ENCODE measurements at regions not wholly inside any gene's neighbourhood (a gene's known extent, or its start where the extent isn't known, plus 50 kb on each side); places are given as distances from the start of the nearest gene placed in this dataset.

GRCh38 chr9:29750062-29750461, 2176.8 kb upstream of the C9orf72 start:
- H3K4me1 ChIP-seq, result no peaks in the 10 kb centered on the region
- no peaks in the 10 kb centered on the region for H3K27me3 ChIP-seq (replicated peaks; ENCODE audit: control insufficient read depth, insufficient read depth, low read length)
- no peak for TF ChIP-seq CTCF (IDR thresholded peaks at IDR 0.05; ENCODE audit: insufficient read depth in 1 of 2, low read depth in 1 of 2, low read length in 1 of 2, severe bottlenecking in 1 of 2, unreplicated experiment in 1 of 2)
- H3K36me3 ChIP-seq (ENCODE audit: control insufficient read depth, insufficient read depth, low read length), result no peaks in the 10 kb centered on the region
- intact Hi-C loops (cut with micrococcal nuclease; ENCODE audit: unreplicated experiment), result no loop called here
- no peak overlapping the region for H3K4me3 Mint-ChIP-seq (ENCODE audit: unreplicated experiment)
- H3K27me3 Mint-ChIP-seq (ENCODE audit: insufficient read depth, unreplicated experiment), result no peaks in the 10 kb centered on the region
- no peaks in the 10 kb centered on the region for H3K4me1 Mint-ChIP-seq (ENCODE audit: low read depth, unreplicated experiment)
- no TSS peak for BruUV-seq (replicated peaks)
- no peak for DNase-seq
- CTCF ChIA-PET, result no interaction called here
- H3K36me3 Mint-ChIP-seq (ENCODE audit: insufficient read depth, unreplicated experiment), result no peaks in the 10 kb centered on the region
- no peaks in the 10 kb centered on the region for H3K9me3 Mint-ChIP-seq (ENCODE audit: unreplicated experiment)
- H3K27ac Mint-ChIP-seq (ENCODE audit: unreplicated experiment), result no peak overlapping the region
- H3K9me3 ChIP-seq, result no peaks in the 10 kb centered on the region
- POLR2A ChIA-PET, result no interaction called here
- no peak overlapping the region for H3K4me3 ChIP-seq (ENCODE audit: low read depth, low read length)

- TF ChIP-seq CTCF (IDR thresholded peaks at IDR 0.05; ENCODE audit: insufficient read depth in 1 of 2, low read depth in 1 of 2, low read length in 1 of 2, severe bottlenecking in 1 of 2, unreplicated experiment in 1 of 2), result no peak
- CTCF ChIA-PET, result no interaction called here
- DNase-seq, result no peak
- Histone ChIP-seq H3K4me3 (ENCODE audit: low read depth, low read length) (no peak overlapping the region), H3K36me3 (ENCODE audit: control insufficient read depth, insufficient read depth, low read length) (no peaks in the 10 kb centered on the region), H3K4me1 (no peaks in the 10 kb centered on the region), H3K27me3 (replicated peaks; ENCODE audit: control insufficient read depth, insufficient read depth, low read length) (no peaks in the 10 kb centered on the region), H3K9me3 (no peaks in the 10 kb centered on the region)
- intact Hi-C loops (cut with micrococcal nuclease; ENCODE audit: unreplicated experiment), result no loop called here
- H3K4me1 Mint-ChIP-seq (ENCODE audit: low read depth, unreplicated experiment), result no peaks in the 10 kb centered on the region
- no peaks in the 10 kb centered on the region for H3K9me3 Mint-ChIP-seq (ENCODE audit: unreplicated experiment)
- no TSS peak for BruUV-seq (replicated peaks)
- POLR2A ChIA-PET, result no interaction called here
- no peaks in the 10 kb centered on the region for H3K36me3 Mint-ChIP-seq (ENCODE audit: insufficient read depth, unreplicated experiment)
- no peaks in the 10 kb centered on the region for H3K27me3 Mint-ChIP-seq (ENCODE audit: insufficient read depth, unreplicated experiment)
- H3K4me3 Mint-ChIP-seq (ENCODE audit: unreplicated experiment), result no peak overlapping the region
- no peak overlapping the region for H3K27ac Mint-ChIP-seq (ENCODE audit: unreplicated experiment)
Observed at GRCh38 chr9:29751226-29751625, 2177.9 kb upstream of the C9orf72 start.

- intact Hi-C loops (cut with micrococcal nuclease; ENCODE audit: unreplicated experiment), result no loop called here
- no peak for TF ChIP-seq CTCF (IDR thresholded peaks at IDR 0.05; ENCODE audit: insufficient read depth in 1 of 2, low read depth in 1 of 2, low read length in 1 of 2, severe bottlenecking in 1 of 2, unreplicated experiment in 1 of 2)
Observed at GRCh38 chr9:29753638-29754037, 2180.4 kb upstream of the C9orf72 start.

More at GRCh38 chr9:29753638-29754037, 2180.4 kb upstream of the C9orf72 start:
- H3K9me3 ChIP-seq, result no peaks in the 10 kb centered on the region
- no peaks in the 10 kb centered on the region for H3K36me3 ChIP-seq (ENCODE audit: control insufficient read depth, insufficient read depth, low read length)
- BruUV-seq (replicated peaks), result no TSS peak
- no peaks in the 10 kb centered on the region for H3K27me3 ChIP-seq (replicated peaks; ENCODE audit: control insufficient read depth, insufficient read depth, low read length)
- no peak overlapping the region for H3K4me3 Mint-ChIP-seq (ENCODE audit: unreplicated experiment)
- POLR2A ChIA-PET, result no interaction called here
- H3K36me3 Mint-ChIP-seq (ENCODE audit: insufficient read depth, unreplicated experiment), result no peaks in the 10 kb centered on the region
- H3K4me1 Mint-ChIP-seq (ENCODE audit: low read depth, unreplicated experiment), result no peaks in the 10 kb centered on the region
- DNase-seq, result no peak
- no peaks in the 10 kb centered on the region for H3K9me3 Mint-ChIP-seq (ENCODE audit: unreplicated experiment)
- no peak overlapping the region for H3K27ac Mint-ChIP-seq (ENCODE audit: unreplicated experiment)
- H3K27me3 Mint-ChIP-seq (ENCODE audit: insufficient read depth, unreplicated experiment), result no peaks in the 10 kb centered on the region
- no peaks in the 10 kb centered on the region for H3K4me1 ChIP-seq
- H3K4me3 ChIP-seq (ENCODE audit: low read depth, low read length), result no peak overlapping the region
- CTCF ChIA-PET, result no interaction called here
